ENCODE measurements at regions not wholly inside any gene's neighbourhood (a gene's known extent, or its start where the extent isn't known, plus 50 kb on each side); places are given as distances from the start of the nearest gene placed in this dataset.

DNA sequence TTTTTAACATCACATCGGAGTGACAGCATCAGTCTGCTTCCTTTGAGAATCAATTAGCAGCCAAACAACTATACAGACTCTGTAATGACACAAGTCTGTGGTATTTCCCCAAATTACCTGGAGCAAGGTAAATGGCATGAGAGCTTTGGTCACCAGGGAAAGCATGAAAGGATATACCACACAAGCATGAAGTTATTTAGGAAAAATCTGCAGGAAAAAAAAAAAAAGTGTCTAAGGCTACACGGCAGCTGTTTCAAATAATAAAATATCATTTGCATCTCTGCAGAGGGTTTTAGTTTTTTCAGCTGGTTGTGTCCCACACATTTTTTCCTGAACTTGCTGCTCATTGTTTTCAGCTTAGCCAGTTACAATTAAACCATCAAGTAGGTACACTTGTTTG is 234.7 kb downstream of the TTLL7 start:
- DNase-seq (ENCODE audit: low read depth) = no peak

DNA sequence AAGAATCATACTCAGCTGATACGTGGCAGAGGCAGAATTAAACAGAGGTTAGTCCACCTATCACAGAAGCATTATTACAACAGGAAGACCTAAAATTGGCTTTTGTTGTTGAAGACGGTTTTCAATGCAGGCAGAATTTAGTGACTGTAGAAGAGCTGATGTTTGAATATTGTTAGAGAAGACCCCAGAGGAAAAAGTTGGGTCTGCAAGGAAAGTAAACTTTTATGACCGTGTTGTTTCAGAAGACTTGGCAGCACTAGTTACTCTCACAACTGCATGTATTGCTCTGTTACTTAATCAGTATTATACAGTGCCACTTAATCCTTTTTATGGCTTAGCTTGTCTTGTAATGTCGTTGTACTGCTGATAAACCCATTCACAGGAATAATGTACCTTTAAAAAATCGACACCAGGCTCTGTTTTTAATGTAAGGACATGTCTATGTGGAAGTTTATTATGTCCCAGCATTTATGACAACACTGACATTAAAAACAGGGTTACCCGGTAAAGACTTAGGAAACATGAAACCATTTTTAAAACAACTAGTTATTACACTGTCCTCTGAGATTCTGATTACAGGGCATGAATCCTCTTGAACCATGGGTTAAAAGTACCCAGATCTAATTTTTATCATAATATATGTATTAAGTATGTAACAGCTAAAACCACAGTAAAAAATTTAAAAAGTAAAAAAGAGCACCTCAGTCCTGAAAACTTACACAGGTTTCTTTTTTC is 235.4 kb downstream of the TTLL7 start:
- H3K4me3 ChIP-seq (ENCODE audit: low read depth, low read length) = no peak overlapping the region
- no peak for TF ChIP-seq CTCF (IDR thresholded peaks at IDR 0.05; ENCODE audit: low read depth, low read length, missing control alignments)
- DNase-seq (ENCODE audit: low read depth) = no peak

More for the DNA sequence above, 234.7 kb downstream of the TTLL7 start:
- TF ChIP-seq CTCF (IDR thresholded peaks at IDR 0.05; ENCODE audit: low read depth, low read length, missing control alignments) = no peak
- no peak overlapping the region for H3K4me3 ChIP-seq (ENCODE audit: low read depth, low read length)

DNA sequence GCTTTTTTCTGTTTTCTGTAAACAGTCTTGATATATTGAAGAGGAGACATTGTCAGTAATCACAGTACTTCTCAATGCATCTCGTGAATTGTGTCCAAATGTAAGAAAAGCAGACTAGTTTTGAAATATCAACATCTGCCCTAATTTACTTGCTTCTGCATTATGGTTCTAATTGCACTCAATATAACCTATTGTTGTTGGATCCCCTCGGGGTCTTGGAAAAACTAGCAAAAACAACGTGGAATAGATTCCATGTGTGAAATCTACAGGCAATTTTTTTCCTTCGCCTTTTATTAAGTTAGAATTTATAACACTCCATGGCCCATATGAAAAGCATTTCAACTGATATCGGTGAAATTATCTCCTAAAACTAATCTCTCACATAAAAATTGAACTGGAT is 236.5 kb downstream of the TTLL7 start:
- H3K4me3 ChIP-seq (ENCODE audit: low read depth, low read length) = no peak overlapping the region

GRCh38 chr1:83762039-83762365 is 236.9 kb downstream of the TTLL7 start:
- H3K4me3 ChIP-seq (ENCODE audit: low read depth, low read length) = no peak overlapping the region

More for the DNA sequence above, 236.5 kb downstream of the TTLL7 start:
- no peak for DNase-seq (ENCODE audit: low read depth)
- no peak for TF ChIP-seq CTCF (IDR thresholded peaks at IDR 0.05; ENCODE audit: low read depth, low read length, missing control alignments)

GRCh38 chr1:83761167-83762038 is 237.5 kb downstream of the TTLL7 start:
- DNase-seq (ENCODE audit: low read depth) = peak; percentile 40
- H3K4me3 ChIP-seq (ENCODE audit: low read depth, low read length) = no peak overlapping the region
- TF ChIP-seq CTCF (IDR thresholded peaks at IDR 0.05; ENCODE audit: low read depth, low read length, missing control alignments) = no peak

More at GRCh38 chr1:83762039-83762365, 236.9 kb downstream of the TTLL7 start:
- DNase-seq (ENCODE audit: low read depth) = no peak
- no peak for TF ChIP-seq CTCF (IDR thresholded peaks at IDR 0.05; ENCODE audit: low read depth, low read length, missing control alignments)

- H3K4me3 ChIP-seq (ENCODE audit: low read depth, low read length) = no peak overlapping the region
- no peak for TF ChIP-seq CTCF (IDR thresholded peaks at IDR 0.05; ENCODE audit: low read depth, low read length, missing control alignments)
- DNase-seq (ENCODE audit: low read depth) = no peak
Measured at GRCh38 chr1:83760226-83761021, 238.5 kb downstream of the TTLL7 start.

Data from GM12864 (cell line).